Activated CD8-positive, alpha-beta T cell treated with anti-CD3 and anti-CD28 coated beads for 36 hours (primary cell): ENCODE measurements at regions not wholly inside any gene's neighbourhood (a gene's known extent, or its start where the extent isn't known, plus 50 kb on each side); places are given as distances from the start of the nearest gene placed in this dataset.
"Not testable (repeated sequence)": the region's sequence is repeated elsewhere in the genome, so short reads cannot be mapped to it uniquely, and the experiment has no call there.

Experiments used
- ATAC-seq: fragments of 200-7000 bp; cut with Tn5 transposase; one replicate; pipeline ENCODE4 v1.10.0; 2021; ENCODE audit warnings: mild to moderate bottlenecking, moderate library complexity
- CTCF ChIA-PET: fragments of 350-600 bp; sonication (Branson Sonifier 250); formaldehyde crosslinking; loops from one replicate; lab custom pipeline; 2021; ENCODE audit warnings: antibody characterized with exemption; lab: Charles Lee
- POLR2A ChIA-PET: fragments of 350-600 bp; sonication (Branson Sonifier 250); formaldehyde crosslinking; loops from one replicate; lab custom pipeline; 2021; ENCODE audit warnings: antibody characterized with exemption; lab: Charles Lee
- DNase-seq: peaks from one replicate; pipeline ENCODE4 v3.0.0-alpha.2; 2020
- H3K27ac Mint-ChIP-seq: one replicate; pipeline ENCODE4 v1.8.0; 2021; ENCODE audit warnings: mild to moderate bottlenecking, mixed read lengths
- H3K27me3 Mint-ChIP-seq: one replicate; pipeline ENCODE4 v1.8.0; 2021; ENCODE audit warnings: mixed read lengths
- H3K36me3 Mint-ChIP-seq: one replicate; pipeline ENCODE4 v1.8.0; 2021; ENCODE audit warnings: low read depth, mixed read lengths
- H3K4me1 Mint-ChIP-seq: one replicate; pipeline ENCODE4 v1.8.0; 2021; ENCODE audit warnings: low read depth, mixed read lengths
- H3K4me3 Mint-ChIP-seq: one replicate; pipeline ENCODE4 v1.8.0; 2021; ENCODE audit warnings: mild to moderate bottlenecking, moderate library complexity, mixed read lengths
- H3K9me3 Mint-ChIP-seq: one replicate; pipeline ENCODE4 v1.8.0; 2021; ENCODE audit warnings: mixed read lengths
- CTCF ChIP-seq: fragments of 200-600 bp; IDR thresholded peaks from one replicate; pipeline ENCODE4 v1.8.0; 2022; ENCODE audit warnings: antibody characterized with exemption, mild to moderate bottlenecking
- intact Hi-C: fragments of 100-400 bp; cut with micrococcal nuclease; formaldehyde crosslinking; loops from one replicate; pipeline ENCODE4 v1.10.0; 2022

DNA sequence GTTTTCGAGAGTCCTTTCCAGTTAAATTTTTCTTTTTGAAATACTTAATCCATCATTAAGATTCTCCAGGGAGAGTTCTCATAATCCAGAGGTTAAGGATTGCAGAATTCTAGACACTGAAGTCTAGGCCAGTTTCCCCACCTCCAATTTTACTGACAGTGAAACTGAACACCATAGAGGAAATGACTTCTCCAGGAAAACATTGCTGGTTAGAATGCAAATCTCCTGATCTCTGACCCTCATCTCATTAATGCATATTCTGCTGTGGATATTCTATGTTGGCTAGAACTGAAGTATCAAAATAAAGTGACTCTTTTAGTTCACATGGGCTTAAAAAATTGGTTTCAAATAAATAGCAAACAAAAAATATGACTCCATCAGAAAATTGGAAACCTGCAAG lies 105.8 kb upstream of the UGP2 start:
- ChIA-PET CTCF (no interaction called here), POLR2A (no interaction called here)
- TF ChIP-seq CTCF = no peak
- Mint-ChIP-seq H3K4me1 (peaks cover 4% of the 10 kb centered on the region), H3K9me3 (no peaks in the 10 kb centered on the region), H3K4me3 (no peak overlapping the region), H3K27me3 (no peaks in the 10 kb centered on the region), H3K27ac (no peak overlapping the region), H3K36me3 (no peaks in the 10 kb centered on the region)
- ATAC-seq (no peak), DNase-seq (no peak)
- intact Hi-C loops = no loop called here

DNA sequence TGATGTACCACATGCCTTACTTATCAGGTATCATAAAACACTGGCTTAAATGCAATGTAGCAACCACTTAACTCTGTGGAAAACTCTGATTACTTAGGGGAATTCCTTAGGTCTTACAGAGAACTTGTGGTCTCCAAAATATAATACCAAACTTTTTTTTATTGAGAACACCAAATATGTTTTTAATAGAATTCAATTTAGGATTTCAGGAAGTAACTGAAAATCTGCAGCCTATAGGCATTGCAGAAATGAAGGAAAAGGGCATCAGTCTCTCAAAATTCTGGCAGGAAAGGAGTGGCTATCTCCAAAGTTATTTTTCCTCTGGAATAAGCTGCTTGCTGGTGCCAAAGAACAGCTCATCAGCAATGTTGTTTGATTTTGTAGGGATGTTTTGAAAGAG lies 105.3 kb upstream of the UGP2 start:
- POLR2A ChIA-PET = no interaction called here
- ATAC-seq (no peak), DNase-seq (no peak)
- CTCF ChIA-PET = no interaction called here
- intact Hi-C loops = no loop called here
- Mint-ChIP-seq H3K27ac (no peak overlapping the region), H3K9me3 (no peaks in the 10 kb centered on the region), H3K27me3 (no peaks in the 10 kb centered on the region), H3K4me1 (peaks cover 4% of the 10 kb centered on the region), H3K4me3 (no peak overlapping the region), H3K36me3 (no peaks in the 10 kb centered on the region)
- TF ChIP-seq CTCF = no peak

- no peaks in the 10 kb centered on the region for H3K9me3 Mint-ChIP-seq
- ChIA-PET CTCF (interaction anchor here (1.6 kb wide), 1 partner anchor 124 kb away, joined by 5 read pairs; no protein-coding TSS in a partner anchor), POLR2A (no interaction called here)
- H3K4me1 Mint-ChIP-seq = peaks cover 4% of the 10 kb centered on the region
- no peak overlapping the region for H3K4me3 Mint-ChIP-seq
- DNase-seq (no peak), ATAC-seq (no peak)
- no peaks in the 10 kb centered on the region for H3K36me3 Mint-ChIP-seq
- TF ChIP-seq CTCF = no peak
- no peaks in the 10 kb centered on the region for H3K27me3 Mint-ChIP-seq
- intact Hi-C loops = no loop called here
- H3K27ac Mint-ChIP-seq = no peak overlapping the region
Measured at GRCh38 chr2:63737081-63737751, 104.5 kb upstream of the UGP2 start.

DNA sequence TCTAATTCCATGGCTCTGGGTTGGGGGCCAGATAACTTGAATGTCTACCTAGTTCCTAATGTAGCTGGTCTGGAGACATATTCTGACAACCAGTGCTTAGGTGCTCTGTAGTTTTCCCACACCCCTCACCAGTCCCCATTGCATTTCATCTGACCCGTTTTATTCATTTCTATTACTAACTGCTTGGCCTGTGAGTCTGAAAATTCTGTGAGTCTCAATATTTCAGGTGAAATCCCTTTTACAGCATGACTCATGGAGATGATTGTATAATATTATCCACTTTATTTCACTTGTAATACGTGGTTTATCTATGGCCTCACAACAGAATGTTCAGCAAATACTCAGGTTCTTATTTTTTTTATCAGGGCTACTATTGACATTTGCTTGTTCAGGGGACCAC lies 103.7 kb upstream of the UGP2 start:
- intact Hi-C loops = no loop called here
- no peak for TF ChIP-seq CTCF
- H3K27me3 Mint-ChIP-seq = no peaks in the 10 kb centered on the region
- H3K9me3 Mint-ChIP-seq = no peaks in the 10 kb centered on the region
- no peak overlapping the region for H3K4me3 Mint-ChIP-seq
- ChIA-PET POLR2A (no interaction called here), CTCF (interaction anchor here (0.8 to 1.6 kb wide), 2 partner anchors 28 to 124 kb away, joined by 3 to 5 read pairs; no protein-coding TSS in a partner anchor)
- H3K27ac Mint-ChIP-seq = no peak overlapping the region
- peak; percentile 62 for ATAC-seq
- no peak for DNase-seq
- no peaks in the 10 kb centered on the region for H3K36me3 Mint-ChIP-seq
- H3K4me1 Mint-ChIP-seq = peaks cover 4% of the 10 kb centered on the region

DNA sequence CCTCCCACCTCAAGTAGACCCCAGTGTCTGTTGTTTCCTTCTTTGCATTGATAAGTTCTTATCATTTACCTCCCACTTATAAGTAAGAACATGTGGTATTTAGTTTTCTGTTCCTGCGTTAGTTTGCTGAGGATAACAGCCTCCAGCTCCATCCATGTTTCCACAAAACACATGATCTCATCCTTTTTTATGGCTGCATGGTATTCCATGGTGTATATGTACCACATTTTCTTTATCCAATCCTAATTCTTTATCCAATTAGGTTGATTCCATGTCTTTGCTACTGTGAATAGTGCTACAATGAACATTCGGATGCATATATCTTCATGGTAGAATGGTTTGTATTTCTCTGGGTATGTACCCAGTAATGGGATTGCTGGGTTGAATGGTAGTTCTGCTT lies 102.5 kb upstream of the UGP2 start:
- POLR2A ChIA-PET, ATAC-seq, H3K4me1 Mint-ChIP-seq: not testable (repeated sequence)

More for the DNA sequence above, 102.5 kb upstream of the UGP2 start:
- H3K27me3 Mint-ChIP-seq, intact Hi-C loops, H3K27ac Mint-ChIP-seq, H3K36me3 Mint-ChIP-seq, H3K9me3 Mint-ChIP-seq, H3K4me3 Mint-ChIP-seq, DNase-seq: not testable (repeated sequence)
- CTCF ChIA-PET = interaction anchor here (0.8 kb wide), 1 partner anchor 29 kb away, joined by 3 read pairs; no protein-coding TSS in a partner anchor
